ENCODE measurements at regions not wholly inside any gene's neighbourhood (a gene's known extent, or its start where the extent isn't known, plus 50 kb on each side); places are given as distances from the start of the nearest gene placed in this dataset.

GRCh38 chr4:32142075-32142474 lies 1421.9 kb downstream of the PCDH7 start:
- no peaks in the 10 kb centered on the region for H3K9me3 Mint-ChIP-seq
- H3K4me1 Mint-ChIP-seq (ENCODE audit: unreplicated experiment): no peaks in the 10 kb centered on the region
- H3K27me3 Mint-ChIP-seq: no peaks in the 10 kb centered on the region
- no peak overlapping the region for H3K4me3 Mint-ChIP-seq
- DNase-seq (ENCODE audit: extremely low spot score, unreplicated experiment): no peak
- H3K36me3 Mint-ChIP-seq: no peaks in the 10 kb centered on the region
- TF ChIP-seq, protein P1, sequence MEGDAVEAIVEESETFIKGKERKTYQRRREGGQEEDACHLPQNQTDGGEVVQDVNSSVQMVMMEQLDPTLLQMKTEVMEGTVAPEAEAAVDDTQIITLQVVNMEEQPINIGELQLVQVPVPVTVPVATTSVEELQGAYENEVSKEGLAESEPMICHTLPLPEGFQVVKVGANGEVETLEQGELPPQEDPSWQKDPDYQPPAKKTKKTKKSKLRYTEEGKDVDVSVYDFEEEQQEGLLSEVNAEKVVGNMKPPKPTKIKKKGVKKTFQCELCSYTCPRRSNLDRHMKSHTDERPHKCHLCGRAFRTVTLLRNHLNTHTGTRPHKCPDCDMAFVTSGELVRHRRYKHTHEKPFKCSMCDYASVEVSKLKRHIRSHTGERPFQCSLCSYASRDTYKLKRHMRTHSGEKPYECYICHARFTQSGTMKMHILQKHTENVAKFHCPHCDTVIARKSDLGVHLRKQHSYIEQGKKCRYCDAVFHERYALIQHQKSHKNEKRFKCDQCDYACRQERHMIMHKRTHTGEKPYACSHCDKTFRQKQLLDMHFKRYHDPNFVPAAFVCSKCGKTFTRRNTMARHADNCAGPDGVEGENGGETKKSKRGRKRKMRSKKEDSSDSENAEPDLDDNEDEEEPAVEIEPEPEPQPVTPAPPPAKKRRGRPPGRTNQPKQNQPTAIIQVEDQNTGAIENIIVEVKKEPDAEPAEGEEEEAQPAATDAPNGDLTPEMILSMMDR (conservative IDR thresholded peaks at IDR 0.05): no peak
- H3K27ac Mint-ChIP-seq: no peak overlapping the region

GRCh38 chr4:32145987-32146386 lies 1425.8 kb downstream of the PCDH7 start:
- Mint-ChIP-seq H3K36me3 (no peaks in the 10 kb centered on the region), H3K9me3 (no peaks in the 10 kb centered on the region), H3K27ac (no peak overlapping the region), H3K4me3 (no peak overlapping the region), H3K27me3 (no peaks in the 10 kb centered on the region), H3K4me1 (ENCODE audit: unreplicated experiment) (peaks cover 5% of the 10 kb centered on the region)
- TF ChIP-seq, protein P1 (conservative IDR thresholded peaks at IDR 0.05): no peak
- DNase-seq (ENCODE audit: extremely low spot score, unreplicated experiment): no peak

- Mint-ChIP-seq H3K27me3 (no peaks in the 10 kb centered on the region), H3K4me1 (ENCODE audit: unreplicated experiment) (peaks cover 5% of the 10 kb centered on the region), H3K36me3 (no peaks in the 10 kb centered on the region), H3K4me3 (no peak overlapping the region), H3K27ac (no peak overlapping the region), H3K9me3 (no peaks in the 10 kb centered on the region)
- TF ChIP-seq, protein P1 (conservative IDR thresholded peaks at IDR 0.05): no peak
- DNase-seq (ENCODE audit: extremely low spot score, unreplicated experiment): no peak
Measured at GRCh38 chr4:32147446-32148085, 1427.4 kb downstream of the PCDH7 start.

GRCh38 chr4:32148111-32148666 lies 1428.0 kb downstream of the PCDH7 start:
- H3K4me3 Mint-ChIP-seq: no peak overlapping the region
- TF ChIP-seq, protein P1 (conservative IDR thresholded peaks at IDR 0.05): no peak
- peaks cover 5% of the 10 kb centered on the region for H3K4me1 Mint-ChIP-seq (ENCODE audit: unreplicated experiment)
- no peak overlapping the region for H3K27ac Mint-ChIP-seq
- H3K36me3 Mint-ChIP-seq: no peaks in the 10 kb centered on the region
- H3K27me3 Mint-ChIP-seq: no peaks in the 10 kb centered on the region
- no peak for DNase-seq (ENCODE audit: extremely low spot score, unreplicated experiment)
- no peaks in the 10 kb centered on the region for H3K9me3 Mint-ChIP-seq

- Mint-ChIP-seq H3K9me3 (no peaks in the 10 kb centered on the region), H3K4me1 (ENCODE audit: unreplicated experiment) (no peaks in the 10 kb centered on the region), H3K27ac (no peak overlapping the region), H3K4me3 (no peak overlapping the region), H3K27me3 (no peaks in the 10 kb centered on the region), H3K36me3 (no peaks in the 10 kb centered on the region)
- TF ChIP-seq, protein P1 (conservative IDR thresholded peaks at IDR 0.05): no peak
- DNase-seq (ENCODE audit: extremely low spot score, unreplicated experiment): no peak
Measured at GRCh38 chr4:32158961-32159360, 1438.8 kb downstream of the PCDH7 start.

All from type B pancreatic cell (in vitro differentiated cells).